Upper lobe of left lung (tissue), 4 donors: ENCODE measurements at regions not wholly inside any gene's neighbourhood (a gene's known extent, or its start where the extent isn't known, plus 50 kb on each side); places are given as distances from the start of the nearest gene placed in this dataset.

Experiments
- CTCF ChIP-seq, 6 experiments: fragments of 450-650 bp in 4 of 6; fragments of 200-600 bp in 2 of 6; sonication (generic) in 2 of 6; IDR thresholded peaks; one replicate each; pipeline ENCODE4 v1.5.1; 2016 to 2019; ENCODE audit warnings: antibody characterized with exemption in 6 of 6
- EP300 ChIP-seq, 4 donors: sonication (generic); formaldehyde crosslinking; IDR thresholded peaks; one replicate each; pipeline ENCODE4 v1.5.1; 2017; ENCODE audit warnings: antibody characterized with exemption in 4 of 4, control low read depth in 2 of 4
- POLR2A ChIP-seq, 4 donors: fragments of 450-650 bp; IDR thresholded peaks; one replicate each; pipeline ENCODE4 v1.5.1; 2016 to 2017; ENCODE audit warnings: antibody characterized with exemption in 4 of 4, mild to moderate bottlenecking in 2 of 4
- POLR2AphosphoS5 ChIP-seq, 2 donors: sonication (generic); formaldehyde crosslinking; IDR thresholded peaks; one replicate each; pipeline ENCODE4 v1.5.1; 2017; ENCODE audit warnings: antibody characterized with exemption in 2 of 2

GRCh38 chr16:51341204-51341603 lies 190.1 kb upstream of the SALL1 start:
- TF ChIP-seq CTCF (IDR thresholded peaks at IDR 0.05): no peak
- no peak for TF ChIP-seq EP300 (IDR thresholded peaks at IDR 0.05)
- TF ChIP-seq POLR2AphosphoS5 (IDR thresholded peaks at IDR 0.05): no peak
- no peak for TF ChIP-seq POLR2A (IDR thresholded peaks at IDR 0.05)
